Muscle layer of colon (tissue), 2 donors: ENCODE measurements at regions not wholly inside any gene's neighbourhood (a gene's known extent, or its start where the extent isn't known, plus 50 kb on each side); places are given as distances from the start of the nearest gene placed in this dataset.

Experiments used
- H3K27ac ChIP-seq: one replicate; pipeline ENCODE4 v1.7.0; 2013; ENCODE audit warnings: low read depth, mild to moderate bottlenecking, low read length, moderate library complexity
- H3K27me3 ChIP-seq, 2 donors: one replicate each; pipeline ENCODE4 v1.7.0; 2013; ENCODE audit warnings: low read length in 2 of 2, mild to moderate bottlenecking in 2 of 2; ENCODE audit not compliant: insufficient read depth in 2 of 2, control insufficient read depth in 1 of 2
- H3K36me3 ChIP-seq: one replicate; pipeline ENCODE4 v1.7.0; 2013; ENCODE audit warnings: mild to moderate bottlenecking, low read length; ENCODE audit not compliant: insufficient read depth
- H3K4me1 ChIP-seq: one replicate; pipeline ENCODE4 v1.7.0; 2013; ENCODE audit warnings: mild to moderate bottlenecking, low read length; ENCODE audit not compliant: insufficient read depth
- H3K4me3 ChIP-seq, 2 donors: one replicate each; pipeline ENCODE4 v1.7.0; 2013; ENCODE audit warnings: low read length in 2 of 2, low read depth in 1 of 2, mild to moderate bottlenecking in 1 of 2, moderate library complexity in 1 of 2
- H3K9ac ChIP-seq: one replicate; pipeline ENCODE4 v1.7.0; 2013; ENCODE audit warnings: low read length
- H3K9me3 ChIP-seq: one replicate; pipeline ENCODE4 v1.7.0; 2013; ENCODE audit warnings: mild to moderate bottlenecking, low read length
- donor health status: abdominal sarcoma.
- donor health status: Adenocarcinoma of cecum.

DNA sequence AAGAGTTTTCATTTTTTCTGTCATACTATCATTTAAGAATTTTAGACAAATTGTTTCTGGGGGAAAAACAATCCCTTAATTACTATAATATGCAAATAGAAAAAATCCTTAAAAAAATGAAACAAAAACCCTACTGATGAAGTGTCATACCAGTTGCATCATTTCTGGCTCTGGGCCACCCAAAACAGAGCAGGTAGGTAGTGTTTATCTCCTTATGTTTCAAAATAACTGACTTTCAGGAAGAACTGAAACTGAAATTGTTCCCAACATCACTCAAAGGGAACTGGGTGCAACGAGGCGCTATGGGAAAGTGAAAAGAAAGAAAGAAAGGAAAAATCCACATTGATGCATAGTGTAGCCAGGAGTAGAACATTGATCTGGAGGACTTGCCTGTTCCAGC is 653.1 kb upstream of the SOX9 start:
- Histone ChIP-seq H3K4me1 (no peaks in the 10 kb centered on the region), H3K9ac (no peak overlapping the region), H3K9me3 (no peaks in the 10 kb centered on the region), H3K4me3 (no peak overlapping the region), H3K27ac (no peak overlapping the region), H3K27me3 (no peaks in the 10 kb centered on the region), H3K36me3 (no peaks in the 10 kb centered on the region)

DNA sequence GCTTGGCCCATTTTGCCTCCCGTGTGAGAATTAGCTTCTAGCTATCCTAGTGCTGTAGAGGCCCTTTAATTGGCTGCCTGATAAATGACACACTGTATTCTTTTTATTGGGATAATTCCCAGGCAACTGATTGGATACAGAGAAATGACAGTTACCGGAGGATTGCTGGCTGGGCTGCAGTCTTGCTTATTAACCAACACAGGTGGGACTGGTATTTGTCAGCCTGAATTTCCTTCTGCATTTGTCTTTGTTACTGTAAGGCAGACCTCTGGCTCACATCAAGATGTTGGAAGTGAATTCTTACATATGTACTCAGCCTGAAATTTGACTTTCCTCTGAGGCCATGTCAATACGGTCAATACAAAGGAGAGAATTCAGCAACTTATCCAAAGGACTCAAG is 650.8 kb upstream of the SOX9 start:
- Histone ChIP-seq H3K27me3 (no peaks in the 10 kb centered on the region), H3K36me3 (no peaks in the 10 kb centered on the region), H3K27ac (no peak overlapping the region), H3K9ac (no peak overlapping the region), H3K9me3 (no peaks in the 10 kb centered on the region), H3K4me1 (no peaks in the 10 kb centered on the region), H3K4me3 (no peak overlapping the region)

DNA sequence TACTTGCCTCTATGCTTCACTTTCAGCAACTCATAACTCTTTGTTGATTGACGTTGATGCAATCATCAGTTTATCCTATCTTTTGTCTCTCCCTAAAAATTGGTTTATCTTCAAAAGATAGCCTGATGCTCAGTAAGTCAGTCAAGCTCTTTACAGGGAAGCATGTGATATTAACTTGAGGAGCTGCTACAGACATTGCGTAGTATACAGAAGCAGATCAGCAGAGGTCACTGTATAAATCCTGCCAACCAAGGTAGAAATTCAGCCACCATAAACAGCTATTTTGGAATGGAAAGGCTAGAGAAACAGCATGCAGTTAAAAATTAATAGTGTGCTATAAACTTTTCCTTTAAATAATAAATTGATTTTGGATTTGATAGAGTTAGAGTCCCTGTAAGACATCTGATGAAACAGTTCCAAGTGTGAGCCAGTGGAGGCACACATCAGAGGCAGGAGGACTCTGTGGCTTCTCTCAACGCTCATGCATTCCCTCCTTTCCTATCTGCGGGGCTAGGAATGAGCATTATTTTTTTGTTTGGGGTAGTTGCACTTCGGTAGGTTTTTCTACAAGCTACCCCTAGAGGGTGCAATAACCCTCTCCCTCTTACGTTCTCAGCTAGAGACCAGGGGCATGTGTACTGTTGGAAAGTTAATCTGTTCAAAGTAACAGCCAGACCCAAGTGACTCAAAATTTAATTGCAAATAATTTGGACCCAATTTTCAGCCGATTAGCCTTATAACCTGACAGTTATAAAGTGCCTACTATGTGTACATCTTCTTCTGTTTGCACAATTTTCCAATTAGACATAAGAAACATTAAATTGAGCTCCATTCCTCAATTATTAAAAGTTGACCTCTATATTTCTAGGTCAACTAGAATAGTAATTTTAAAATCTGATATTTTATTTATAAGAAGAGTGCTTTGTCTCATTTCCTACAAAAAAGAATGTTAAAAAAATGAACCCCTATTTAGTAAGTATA is 647.7 kb upstream of the SOX9 start:
- Histone ChIP-seq H3K36me3 (no peaks in the 10 kb centered on the region), H3K9ac (no peak overlapping the region), H3K9me3 (no peaks in the 10 kb centered on the region), H3K27ac (no peak overlapping the region), H3K4me1 (no peaks in the 10 kb centered on the region), H3K4me3 (no peak overlapping the region), H3K27me3 (no peaks in the 10 kb centered on the region)

DNA sequence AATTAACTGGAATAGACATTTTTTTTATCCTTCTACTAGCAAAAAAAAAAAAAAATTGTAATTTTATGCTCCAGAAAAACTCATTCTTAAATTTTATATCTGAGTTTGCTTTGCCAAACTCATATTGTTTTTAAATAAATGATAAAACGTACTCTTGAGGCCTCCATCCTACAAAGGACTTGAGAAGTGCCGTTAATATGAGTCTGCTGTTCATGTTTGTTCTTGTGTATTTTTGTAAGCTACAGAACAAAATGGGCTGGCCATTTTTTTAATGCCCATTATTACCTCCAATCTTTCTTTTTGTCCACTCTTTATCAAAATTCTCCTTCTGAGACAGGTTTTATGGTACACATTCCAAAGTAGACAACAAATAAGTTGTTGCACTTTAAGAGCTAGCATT is 643.5 kb upstream of the SOX9 start:
- no peaks in the 10 kb centered on the region for H3K9me3 ChIP-seq
- H3K4me1 ChIP-seq: no peaks in the 10 kb centered on the region
- no peaks in the 10 kb centered on the region for H3K27me3 ChIP-seq
- H3K27ac ChIP-seq: no peak overlapping the region
- H3K36me3 ChIP-seq: no peaks in the 10 kb centered on the region
- H3K9ac ChIP-seq: no peak overlapping the region
- H3K4me3 ChIP-seq: no peak overlapping the region

GRCh38 chr17:71480099-71480498 is 640.7 kb upstream of the SOX9 start:
- Histone ChIP-seq H3K27me3 (no peaks in the 10 kb centered on the region), H3K9ac (no peak overlapping the region), H3K4me1 (no peaks in the 10 kb centered on the region), H3K4me3 (no peak overlapping the region), H3K27ac (no peak overlapping the region), H3K9me3 (no peaks in the 10 kb centered on the region), H3K36me3 (no peaks in the 10 kb centered on the region)

DNA sequence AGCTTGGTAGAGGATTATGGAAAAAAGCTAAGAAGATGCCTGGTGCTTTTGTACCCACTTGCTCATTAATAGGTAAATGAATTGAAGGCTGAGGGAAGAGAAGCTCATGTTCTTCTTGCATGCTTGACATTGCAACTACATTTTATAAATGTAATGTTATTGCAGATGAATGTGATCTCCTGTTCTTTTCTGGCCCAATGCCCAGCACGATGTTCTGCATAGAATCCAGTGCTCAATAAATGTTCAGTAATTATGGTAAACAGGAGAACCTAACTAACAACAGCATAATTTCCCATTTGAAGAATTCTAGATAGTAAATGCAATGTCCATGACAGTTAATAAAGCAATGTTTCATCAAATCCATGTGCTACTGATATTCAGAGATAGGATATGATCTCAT is 638.2 kb upstream of the SOX9 start:
- no peaks in the 10 kb centered on the region for H3K4me1 ChIP-seq
- H3K4me3 ChIP-seq: no peak overlapping the region
- H3K9me3 ChIP-seq: no peaks in the 10 kb centered on the region
- no peak overlapping the region for H3K27ac ChIP-seq
- H3K36me3 ChIP-seq: no peaks in the 10 kb centered on the region
- no peak overlapping the region for H3K9ac ChIP-seq
- no peaks in the 10 kb centered on the region for H3K27me3 ChIP-seq

DNA sequence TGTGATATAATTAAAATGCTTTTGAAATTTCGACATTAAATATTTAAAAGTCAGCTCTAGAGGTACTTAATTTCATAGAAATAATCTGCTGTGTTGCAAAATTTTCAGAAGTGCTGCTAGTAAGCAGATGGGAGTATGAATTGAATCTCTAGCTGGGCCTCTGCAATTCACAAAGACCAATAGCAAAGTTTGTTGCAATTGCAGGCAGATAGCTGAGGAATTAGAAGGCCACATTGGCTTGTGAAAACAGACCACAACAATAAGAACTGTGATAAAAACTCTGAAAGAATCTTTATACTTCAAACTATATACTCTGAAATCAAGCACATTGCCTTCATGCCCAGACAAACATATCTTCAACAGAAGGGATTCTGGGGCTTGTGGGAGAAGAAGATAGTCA is 636.3 kb upstream of the SOX9 start:
- H3K4me1 ChIP-seq: no peaks in the 10 kb centered on the region
- no peak overlapping the region for H3K27ac ChIP-seq
- H3K4me3 ChIP-seq: no peak overlapping the region
- H3K27me3 ChIP-seq: no peaks in the 10 kb centered on the region
- H3K36me3 ChIP-seq: no peaks in the 10 kb centered on the region
- no peaks in the 10 kb centered on the region for H3K9me3 ChIP-seq
- H3K9ac ChIP-seq: no peak overlapping the region

- Histone ChIP-seq H3K27me3 (no peaks in the 10 kb centered on the region), H3K9me3 (no peaks in the 10 kb centered on the region), H3K9ac (no peak overlapping the region), H3K4me3 (no peak overlapping the region), H3K36me3 (no peaks in the 10 kb centered on the region), H3K4me1 (no peaks in the 10 kb centered on the region), H3K27ac (no peak overlapping the region)
These were observed 635.4 kb upstream of the SOX9 start for GRCh38 chr17:71485426-71485825.

DNA sequence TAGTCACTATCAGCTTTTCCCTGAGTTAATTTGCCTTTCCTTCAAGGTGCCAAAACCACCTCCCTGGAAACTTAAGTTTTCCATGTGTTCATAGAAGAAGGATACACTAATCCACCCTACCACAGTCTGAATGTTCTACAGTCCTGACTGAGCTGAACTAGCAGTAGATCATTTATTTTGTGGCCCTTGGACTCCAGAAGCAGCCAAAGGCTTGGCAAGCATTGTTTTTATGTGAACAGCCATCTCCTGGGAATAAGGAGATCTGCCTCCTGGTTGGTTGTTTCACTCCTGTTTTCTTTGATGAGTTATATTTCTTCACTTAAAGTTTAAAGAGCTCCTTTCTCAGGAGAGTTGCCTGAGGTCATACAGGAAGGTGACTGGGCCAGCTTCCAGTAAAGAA is 634.6 kb upstream of the SOX9 start:
- Histone ChIP-seq H3K36me3 (no peaks in the 10 kb centered on the region), H3K27me3 (no peaks in the 10 kb centered on the region), H3K4me1 (no peaks in the 10 kb centered on the region), H3K27ac (no peak overlapping the region), H3K9me3 (no peaks in the 10 kb centered on the region), H3K9ac (no peak overlapping the region), H3K4me3 (no peak overlapping the region)

GRCh38 chr17:71488851-71489250 is 632.0 kb upstream of the SOX9 start:
- Histone ChIP-seq H3K9ac (no peak overlapping the region), H3K27me3 (no peaks in the 10 kb centered on the region), H3K9me3 (no peaks in the 10 kb centered on the region), H3K36me3 (no peaks in the 10 kb centered on the region), H3K4me3 (no peak overlapping the region), H3K4me1 (no peaks in the 10 kb centered on the region), H3K27ac (no peak overlapping the region)

DNA sequence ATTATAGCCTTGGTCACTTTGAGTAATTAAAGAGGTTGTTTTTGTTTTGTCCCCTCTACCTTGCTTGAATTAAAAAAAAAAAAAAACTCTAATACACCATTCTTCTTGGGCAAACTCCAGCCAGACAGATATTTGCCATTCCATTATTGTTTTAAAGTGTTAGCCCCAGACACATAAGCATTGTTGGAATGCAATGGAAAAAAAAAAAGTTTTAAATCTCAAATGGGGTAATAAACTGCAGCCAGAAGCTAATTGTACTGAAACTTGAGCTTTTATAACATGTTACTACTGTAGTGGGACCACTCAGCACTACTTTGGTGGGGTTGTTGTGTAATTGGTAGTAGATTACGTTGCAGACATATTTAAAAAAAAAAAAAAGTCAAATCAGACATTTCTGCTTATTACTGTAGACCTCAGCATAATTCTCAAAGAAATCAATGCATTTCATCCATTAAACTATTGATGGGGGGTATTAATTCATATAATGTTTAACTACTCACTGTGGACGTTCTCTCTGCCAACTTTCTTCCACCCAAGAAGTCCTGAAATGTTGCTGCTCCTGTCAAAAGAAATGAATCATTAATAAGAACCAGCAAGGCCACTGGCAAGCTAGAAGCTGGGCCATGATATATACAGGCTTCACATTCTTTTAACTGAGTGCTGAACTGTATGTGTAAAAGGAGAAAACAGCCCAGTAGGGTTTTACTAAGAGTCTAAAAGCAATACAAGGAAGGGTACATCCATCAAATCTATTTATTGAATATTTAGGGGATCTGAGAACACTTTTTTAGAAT is 626.6 kb upstream of the SOX9 start:
- Histone ChIP-seq H3K27me3 (no peaks in the 10 kb centered on the region), H3K27ac (no peak overlapping the region), H3K9ac (no peak overlapping the region), H3K4me1 (no peaks in the 10 kb centered on the region), H3K9me3 (no peaks in the 10 kb centered on the region), H3K4me3 (no peak overlapping the region), H3K36me3 (no peaks in the 10 kb centered on the region)
